Peyer's patch (tissue), 4 donors: ENCODE measurements at regions not wholly inside any gene's neighbourhood (a gene's known extent, or its start where the extent isn't known, plus 50 kb on each side); places are given as distances from the start of the nearest gene placed in this dataset.

ENCODE experiments used
- POLR2A ChIP-seq, 2 donors: fragments of 450-650 bp; IDR thresholded peaks; one replicate each; pipeline ENCODE4 v1.5.1; 2017; ENCODE audit warnings: antibody characterized with exemption in 2 of 2, mild to moderate bottlenecking in 2 of 2, moderate library complexity in 2 of 2
- TF ChIP-seq, protein P1 (sequence below), 6 experiments: fragments of 450-650 bp in 4 of 6; fragments of 200-600 bp in 2 of 6; sonication (generic) in 1 of 6; IDR thresholded peaks; one replicate each; pipeline ENCODE4 v1.5.1; 2017 to 2019; ENCODE audit warnings: antibody characterized with exemption in 6 of 6, mild to moderate bottlenecking in 3 of 6, moderate library complexity in 1 of 6

DNA sequence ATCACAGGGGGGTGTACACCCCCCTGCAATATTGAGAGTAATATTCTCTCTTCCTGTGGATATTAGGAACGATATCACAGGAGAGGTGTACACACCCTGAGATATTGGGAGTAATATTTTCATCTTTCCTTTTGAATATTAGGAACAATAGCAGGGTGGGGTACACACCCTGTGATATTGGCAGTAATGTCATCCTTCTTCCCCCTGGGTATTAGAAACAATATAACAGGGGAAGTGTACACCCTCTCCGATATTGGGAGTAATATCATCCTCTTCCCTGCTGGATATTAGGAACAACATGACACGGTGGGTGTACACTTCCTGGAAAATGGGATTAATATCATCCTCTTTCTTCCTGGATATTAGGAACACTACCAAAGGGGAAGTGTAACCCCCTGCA, 57.8 kb upstream of the CEACAM21 start:
- TF ChIP-seq, protein P1, sequence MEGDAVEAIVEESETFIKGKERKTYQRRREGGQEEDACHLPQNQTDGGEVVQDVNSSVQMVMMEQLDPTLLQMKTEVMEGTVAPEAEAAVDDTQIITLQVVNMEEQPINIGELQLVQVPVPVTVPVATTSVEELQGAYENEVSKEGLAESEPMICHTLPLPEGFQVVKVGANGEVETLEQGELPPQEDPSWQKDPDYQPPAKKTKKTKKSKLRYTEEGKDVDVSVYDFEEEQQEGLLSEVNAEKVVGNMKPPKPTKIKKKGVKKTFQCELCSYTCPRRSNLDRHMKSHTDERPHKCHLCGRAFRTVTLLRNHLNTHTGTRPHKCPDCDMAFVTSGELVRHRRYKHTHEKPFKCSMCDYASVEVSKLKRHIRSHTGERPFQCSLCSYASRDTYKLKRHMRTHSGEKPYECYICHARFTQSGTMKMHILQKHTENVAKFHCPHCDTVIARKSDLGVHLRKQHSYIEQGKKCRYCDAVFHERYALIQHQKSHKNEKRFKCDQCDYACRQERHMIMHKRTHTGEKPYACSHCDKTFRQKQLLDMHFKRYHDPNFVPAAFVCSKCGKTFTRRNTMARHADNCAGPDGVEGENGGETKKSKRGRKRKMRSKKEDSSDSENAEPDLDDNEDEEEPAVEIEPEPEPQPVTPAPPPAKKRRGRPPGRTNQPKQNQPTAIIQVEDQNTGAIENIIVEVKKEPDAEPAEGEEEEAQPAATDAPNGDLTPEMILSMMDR (IDR thresholded peaks at IDR 0.05), result no peak
- no peak for TF ChIP-seq POLR2A (IDR thresholded peaks at IDR 0.05)
